Ramos (cell line): ENCODE measurements at regions not wholly inside any gene's neighbourhood (a gene's known extent, or its start where the extent isn't known, plus 50 kb on each side); places are given as distances from the start of the nearest gene placed in this dataset.
"Not testable (repeated sequence)": the region's sequence is repeated elsewhere in the genome, so short reads cannot be mapped to it uniquely, and the experiment has no call there.

Experiments
- in situ Hi-C: fragments of 300-500 bp; cut with MboI; formaldehyde crosslinking; loops from one replicate; pipeline ENCODE4 v1.14.3; 2022; ENCODE audit warnings: low sequenced_read_pairs; ENCODE audit not compliant: unreplicated experiment

GRCh38 chr3:118101891-118102290 is 932.8 kb downstream of the IGSF11 start:
- in situ Hi-C loops, result no loop called here

- in situ Hi-C loops, result no loop called here
These were observed 931.9 kb downstream of the IGSF11 start for GRCh38 chr3:118102737-118103136.

GRCh38 chr3:118108201-118108600 is 926.4 kb downstream of the IGSF11 start:
- in situ Hi-C loops, result no loop called here

DNA sequence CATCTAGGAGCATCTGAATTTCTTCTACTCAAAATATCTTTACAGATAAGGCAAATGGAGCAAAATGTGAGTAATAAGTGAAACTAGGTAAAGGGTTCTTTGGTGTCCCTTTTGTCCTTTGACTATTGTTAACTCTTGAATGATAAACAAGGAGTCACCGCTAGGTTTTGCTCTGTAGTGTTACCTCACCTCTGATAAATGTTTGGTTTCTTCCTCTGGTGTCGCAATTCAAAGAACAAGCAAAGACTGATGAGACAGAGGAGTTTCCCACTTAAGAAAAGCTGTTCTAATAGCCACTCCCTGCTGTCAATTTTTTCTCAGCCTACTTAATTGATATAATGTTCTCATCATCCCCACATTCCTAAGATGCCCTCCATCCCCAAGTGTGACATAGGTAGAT is 925.9 kb downstream of the IGSF11 start:
- in situ Hi-C loops, result no loop called here

DNA sequence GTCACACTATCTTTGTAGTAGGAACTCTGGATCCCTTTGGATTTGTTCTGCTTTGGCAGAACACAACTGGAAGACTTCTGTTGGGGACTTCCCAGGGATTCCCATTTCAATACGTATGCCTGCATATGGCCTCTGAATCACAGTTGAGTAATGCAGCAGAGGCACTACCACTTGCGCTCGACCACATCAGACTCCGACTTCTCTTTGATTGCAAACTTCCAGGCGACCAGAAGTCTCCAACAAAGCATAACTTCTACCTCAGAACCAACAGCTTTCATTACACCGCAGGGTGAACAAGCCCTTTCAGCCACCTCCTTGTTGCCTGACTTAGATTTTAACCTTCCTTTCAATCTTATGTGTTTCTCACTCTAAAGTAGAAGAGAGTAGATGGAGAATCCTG is 924.4 kb downstream of the IGSF11 start:
- in situ Hi-C loops, result no loop called here

DNA sequence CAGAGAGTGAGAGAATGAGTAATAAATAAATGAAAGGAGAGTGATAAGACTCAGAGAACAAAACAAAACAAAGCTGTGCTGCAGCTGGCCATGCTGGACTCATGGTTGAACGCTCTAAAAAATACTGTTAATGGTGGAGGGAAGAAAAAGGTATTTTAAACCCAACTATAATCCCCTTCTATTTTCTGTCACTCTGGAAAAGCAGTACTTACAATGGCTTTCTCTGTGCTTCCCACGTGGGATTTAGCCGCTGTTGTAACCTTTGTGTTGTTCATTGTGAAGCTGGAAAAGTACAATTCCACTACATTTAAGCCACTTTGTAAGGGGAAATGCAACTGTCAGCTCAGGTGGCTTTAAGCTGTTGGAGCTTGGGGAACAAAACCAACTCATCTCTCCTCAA is 917.7 kb downstream of the IGSF11 start:
- in situ Hi-C loops, result no loop called here

DNA sequence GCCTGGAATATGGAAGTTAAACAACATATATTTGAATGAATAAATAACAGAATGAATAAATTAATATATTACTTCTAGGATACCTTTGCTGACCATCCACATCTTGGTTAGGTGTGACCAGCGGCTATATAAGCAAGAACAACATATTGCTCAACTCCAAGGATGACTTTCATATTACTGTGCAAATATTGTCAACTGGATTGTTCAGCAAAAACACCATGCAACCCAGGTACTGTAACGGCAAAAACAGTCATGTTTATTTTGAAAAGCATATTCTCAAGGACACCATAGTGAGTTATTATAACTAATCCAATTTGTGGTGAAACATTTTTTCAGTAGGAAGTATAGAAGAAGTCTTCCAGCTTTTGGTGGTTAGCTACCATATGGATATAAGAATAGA is 907.9 kb downstream of the IGSF11 start:
- in situ Hi-C loops, result no loop called here

- in situ Hi-C loops, result no loop called here
These were observed 906.7 kb downstream of the IGSF11 start for GRCh38 chr3:118127992-118128391.

DNA sequence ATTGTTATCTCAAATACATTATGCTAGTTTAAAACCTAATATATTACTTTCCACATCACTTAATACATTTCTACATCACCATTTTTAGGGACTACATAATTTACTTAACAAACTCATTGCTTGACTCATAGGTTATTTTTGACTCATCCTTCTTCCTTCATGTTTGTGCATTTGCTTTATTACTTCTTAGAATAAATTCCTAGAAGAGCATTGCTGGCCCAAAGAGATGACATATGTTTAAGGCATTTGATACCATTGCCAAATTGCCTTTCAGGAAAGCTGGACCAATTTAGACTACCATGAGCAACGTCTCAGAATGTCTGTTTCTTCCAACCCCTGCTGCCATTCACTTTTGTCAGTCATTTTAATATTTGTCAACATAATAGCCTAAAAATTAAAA is 905.8 kb downstream of the IGSF11 start:
- in situ Hi-C loops, result no loop called here

- in situ Hi-C loops, result no loop called here
These were observed 896.9 kb downstream of the IGSF11 start for GRCh38 chr3:118137778-118138177.

GRCh38 chr3:118144919-118145318 is 889.7 kb downstream of the IGSF11 start:
- in situ Hi-C loops, result no loop called here

DNA sequence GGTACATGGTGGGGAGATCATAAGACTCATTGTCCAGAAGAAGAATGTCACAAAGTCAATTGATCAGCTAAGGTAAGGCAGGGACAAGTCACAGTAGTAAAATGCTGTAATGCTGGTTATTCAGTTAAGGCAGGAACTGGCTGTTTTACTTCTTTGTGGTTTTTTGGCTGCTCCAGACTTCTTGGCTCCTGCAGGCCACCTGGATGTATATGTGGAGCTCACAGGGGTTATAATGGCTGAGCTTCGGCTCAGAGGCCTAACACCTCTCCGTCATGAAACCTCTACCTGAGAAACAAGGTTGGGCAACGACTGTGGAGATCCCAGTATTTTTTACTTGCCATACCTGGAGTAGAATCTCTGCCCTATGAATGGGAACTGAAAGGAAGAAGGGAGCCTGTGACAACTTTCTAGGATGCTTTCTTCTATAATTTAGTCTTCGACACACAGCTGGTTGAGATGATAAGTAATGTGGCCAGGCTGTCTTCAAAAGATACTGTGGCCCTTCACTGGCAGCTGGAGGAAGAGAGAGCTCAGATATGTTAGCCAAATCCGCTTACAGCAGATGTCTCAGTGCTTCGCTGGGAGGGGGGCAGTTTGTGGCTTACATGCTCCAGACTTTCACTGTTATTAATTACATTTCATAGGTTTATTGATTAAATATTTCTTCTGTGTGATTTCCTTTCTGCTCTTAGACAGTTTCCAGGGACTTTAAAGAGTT is 887.8 kb downstream of the IGSF11 start:
- in situ Hi-C loops, result no loop called here

- in situ Hi-C loops, result no loop called here
These were observed 883.5 kb downstream of the IGSF11 start for GRCh38 chr3:118151164-118151563.

- in situ Hi-C loops, result not testable (repeated sequence)
These were observed 871.7 kb downstream of the IGSF11 start for GRCh38 chr3:118162627-118163588.

GRCh38 chr3:118165413-118165812 is 869.2 kb downstream of the IGSF11 start:
- in situ Hi-C loops, result no loop called here

DNA sequence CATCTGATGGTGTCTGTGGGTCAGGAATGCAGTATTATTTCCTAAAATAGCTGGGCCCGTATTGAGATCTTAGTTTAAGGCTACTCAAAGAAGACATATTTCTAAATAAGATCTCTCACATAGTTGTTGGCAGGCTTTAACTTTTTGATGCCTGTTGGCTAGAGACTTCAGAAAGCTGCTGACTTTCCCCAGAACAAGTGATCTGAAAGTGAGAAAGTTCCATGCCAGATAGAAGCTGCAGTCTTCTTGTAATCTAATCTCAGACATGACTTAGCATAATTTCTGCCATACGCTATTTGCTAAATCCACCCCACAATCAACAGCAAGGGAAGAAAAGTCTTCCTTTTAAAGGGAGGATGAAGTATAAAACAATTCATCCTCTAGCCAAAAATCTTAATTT is 867.1 kb downstream of the IGSF11 start:
- in situ Hi-C loops, result no loop called here

GRCh38 chr3:118168175-118168574 is 866.5 kb downstream of the IGSF11 start:
- in situ Hi-C loops, result no loop called here

GRCh38 chr3:118171236-118171852 is 863.3 kb downstream of the IGSF11 start:
- in situ Hi-C loops, result no loop called here

DNA sequence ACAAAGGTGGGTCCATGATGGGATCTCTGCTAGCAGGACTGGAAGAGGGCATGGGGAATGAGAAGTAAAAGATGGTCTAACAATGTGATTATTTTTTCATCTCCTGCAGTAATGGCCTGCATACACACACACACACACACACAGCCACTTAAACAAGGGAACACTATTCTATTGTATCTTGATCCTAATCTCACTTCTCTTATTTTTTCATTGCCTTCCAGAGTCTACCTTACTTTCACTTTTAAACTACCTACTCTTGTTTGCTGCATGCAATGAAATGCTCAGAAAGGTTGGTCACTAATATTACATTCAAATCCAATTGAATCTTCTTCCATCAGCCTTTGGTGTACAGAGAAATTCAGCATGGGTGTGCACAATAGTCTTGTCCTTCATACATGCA is 853.8 kb downstream of the IGSF11 start:
- in situ Hi-C loops, result no loop called here

DNA sequence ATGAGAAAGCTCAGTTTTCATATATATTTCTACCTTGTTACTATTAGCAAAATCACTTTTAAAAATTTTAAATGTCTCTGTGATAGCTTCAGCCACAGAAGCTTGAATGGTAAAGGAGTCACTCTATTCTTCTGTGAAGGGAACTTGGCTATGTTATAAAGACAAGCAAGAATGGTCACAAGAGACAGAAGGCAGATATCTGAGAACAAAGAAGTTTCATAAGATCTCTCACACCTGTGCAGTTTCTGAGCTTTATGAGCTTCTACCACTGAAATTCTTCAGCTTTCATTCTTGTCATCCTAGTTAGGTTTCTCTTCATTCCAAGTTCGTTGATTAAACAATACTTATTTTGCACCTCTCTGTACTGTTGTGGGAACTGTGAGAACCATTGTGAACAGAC is 853.4 kb downstream of the IGSF11 start:
- in situ Hi-C loops, result no loop called here

DNA sequence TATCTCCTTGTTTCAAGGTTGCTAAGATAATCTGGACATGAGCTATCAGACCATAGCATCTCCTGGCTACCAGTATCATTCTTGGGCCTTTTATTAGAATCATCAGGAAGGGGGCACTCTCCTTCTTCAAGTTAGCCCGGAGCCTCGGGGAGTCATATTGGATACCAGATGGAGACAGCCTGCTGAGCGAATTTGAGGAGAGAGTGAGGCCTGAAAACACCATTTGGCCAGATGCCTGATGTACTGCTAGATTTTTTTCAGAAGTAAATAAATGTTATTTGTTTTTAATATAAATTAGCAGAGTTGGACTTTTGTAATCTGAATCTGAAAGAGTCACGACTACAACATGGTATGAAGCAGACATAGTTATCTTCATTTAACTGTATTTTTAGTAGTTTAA is 848.6 kb downstream of the IGSF11 start:
- in situ Hi-C loops, result no loop called here
